GM12878 (cell line): ENCODE measurements at regions not wholly inside any gene's neighbourhood (a gene's known extent, or its start where the extent isn't known, plus 50 kb on each side); places are given as distances from the start of the nearest gene placed in this dataset.

Source experiments
- ATAC-seq: fragments of 200-7000 bp; cut with Tn5 transposase; 3 replicates; pipeline ENCODE4 v1.9.1; 2020; ENCODE audit warnings: mild to moderate bottlenecking, moderate library complexity
- BruUV-seq: library from RNA; stranded (reverse); fragments of 400-500 nt; replicated peaks from 2 replicates; lab custom pipeline; 2021; lab: Mats Ljungman, UMichigan
- CTCF ChIA-PET: fragments of 300-600 bp; sonication (Branson Sonifier 250); formaldehyde crosslinking; extraction: SDS; loops from one replicate; lab custom pipeline; 2021; ENCODE audit warnings: inconsistent platforms; lab: Yijun Ruan, JAX
- POLR2A ChIA-PET: fragments of 350-600 bp; formaldehyde crosslinking; extraction: SDS; loops from one replicate; lab custom pipeline; 2021; ENCODE audit warnings: inconsistent platforms; lab: Charles Lee
- RAD21 ChIA-PET: fragments of 300-600 bp; sonication (Branson Sonifier 250); formaldehyde crosslinking; loops from one replicate; lab custom pipeline; 2023; ENCODE audit warnings: antibody characterized with exemption; ENCODE audit not compliant: unreplicated experiment; lab: Charles Lee
- SMC1A ChIA-PET: fragments of 300-600 bp; sonication (Branson Sonifier 250); formaldehyde crosslinking; loops from one replicate; lab custom pipeline; 2023; ENCODE audit not compliant: unreplicated experiment, uncharacterized antibody; lab: Charles Lee
- DNase-seq: peaks from one replicate; pipeline ENCODE4 v3.0.0-alpha.2; 2011; ENCODE audit warnings: low read depth, low spot score
- FAIRE-seq: peaks from 3 replicates; lab custom pipeline; 2011; peaks lifted over from hg19 to GRCh38; lab: Jason Lieb, UNC
- H2AFZ ChIP-seq: 2 replicates; pipeline ENCODE4 v1.6.0; 2011; ENCODE audit warnings: low read depth, low read length, control low read depth; ENCODE audit not compliant: control insufficient read depth
- H3K27ac ChIP-seq: 2 replicates; pipeline ENCODE4 v1.5.1; 2011; ENCODE audit warnings: control low read depth; ENCODE audit not compliant: control insufficient read depth, insufficient read depth
- H3K27me3 ChIP-seq, 2 experiments: replicated peaks in 1 of 2; 2 replicates each; pipeline versions ENCODE4 v1.6.0 to v1.6.1; 2011; ENCODE audit warnings: low read length in 1 of 2; ENCODE audit not compliant: control insufficient read depth in 2 of 2, insufficient read depth in 2 of 2
- H3K36me3 ChIP-seq, 2 experiments: 2 replicates each; pipeline ENCODE4 v1.5.1; 2011; ENCODE audit warnings: low read length in 1 of 2; ENCODE audit not compliant: control insufficient read depth in 2 of 2, insufficient read depth in 2 of 2
- H3K4me1 ChIP-seq: 2 replicates; pipeline ENCODE4 v1.6.1; 2011; ENCODE audit warnings: mild to moderate bottlenecking, low read length, moderate library complexity, mixed read lengths; ENCODE audit not compliant: control insufficient read depth, insufficient read depth
- H3K4me2 ChIP-seq: 2 replicates; pipeline ENCODE4 v1.6.0; 2011; ENCODE audit warnings: control low read depth; ENCODE audit not compliant: control insufficient read depth, insufficient read depth
- H3K4me3 ChIP-seq: fragments of 200-600 bp; sonication (generic); 2 replicates; pipeline ENCODE4 v1.5.1; 2016
- H3K79me2 ChIP-seq: 2 replicates; pipeline ENCODE4 v1.6.0; 2011; ENCODE audit warnings: low read length; ENCODE audit not compliant: control insufficient read depth, insufficient read depth
- H3K9ac ChIP-seq: 2 replicates; pipeline ENCODE4 v1.8.0; 2011; ENCODE audit warnings: low read length, control low read depth, mixed read lengths; ENCODE audit not compliant: control insufficient read depth, insufficient read depth
- H3K9me3 ChIP-seq: replicated peaks from 3 replicates; pipeline ENCODE4 v1.5.1; 2011; ENCODE audit warnings: mild to moderate bottlenecking, low read length; ENCODE audit not compliant: control insufficient read depth, insufficient read depth
- H4K20me1 ChIP-seq: 2 replicates; pipeline ENCODE4 v1.6.0; 2011; ENCODE audit not compliant: control insufficient read depth, insufficient read depth
- CBFB ChIP-seq: IDR thresholded peaks from 2 replicates; pipeline ENCODE4 v1.6.1; 2016; ENCODE audit warnings: antibody characterized with exemption, low read depth
- CBX5 ChIP-seq: sonication (generic); IDR thresholded peaks from 2 replicates; pipeline ENCODE4 v1.6.1; 2016; ENCODE audit warnings: low read depth, moderate library complexity, mild to moderate bottlenecking, inconsistent platforms
- FOXM1 ChIP-seq: IDR thresholded peaks from 2 replicates; pipeline ENCODE4 v1.6.1; 2012; ENCODE audit warnings: low read depth, mild to moderate bottlenecking, inconsistent platforms, low read length, moderate library complexity
- HDAC6 ChIP-seq: fragments of 200-600 bp; sonication (generic); IDR thresholded peaks from one replicate; pipeline ENCODE4 v1.8.0; 2017; ENCODE audit warnings: antibody characterized with exemption; ENCODE audit not compliant: unreplicated experiment
- MYB ChIP-seq: fragments of 150-350 bp; IDR thresholded peaks from 2 replicates; pipeline ENCODE4 v1.6.1; 2014; ENCODE audit warnings: mild to moderate bottlenecking, low read depth, low read length, borderline replicate concordance
- PAX5 ChIP-seq: IDR thresholded peaks from 2 replicates; pipeline ENCODE4 v1.6.1; 2011; ENCODE audit warnings: low read depth, low read length, borderline replicate concordance
- POLR2AphosphoS5 ChIP-seq: IDR thresholded peaks from 2 replicates; pipeline ENCODE4 v1.6.1; 2011; ENCODE audit warnings: mild to moderate bottlenecking, low read length, inconsistent platforms
- SUZ12 ChIP-seq: fragments of 200-600 bp; sonication (generic); IDR thresholded peaks from one replicate; pipeline ENCODE4 v1.6.1; 2018; ENCODE audit warnings: antibody characterized with exemption, mild to moderate bottlenecking; ENCODE audit not compliant: unreplicated experiment
- ZSCAN29 ChIP-seq: fragments of 450-650 bp; IDR thresholded peaks from 2 replicates; pipeline ENCODE4 v1.6.1; 2017; ENCODE audit warnings: mild to moderate bottlenecking, moderate library complexity
- ZZZ3 ChIP-seq: IDR thresholded peaks from 2 replicates; pipeline ENCODE4 v1.6.1; 2011; ENCODE audit warnings: low read depth; ENCODE audit not compliant: control insufficient read depth, insufficient read length
- WGBS: methylation state at CpG from one replicate; pipeline ENCODE4 v1.1.6; 2016; ENCODE audit warnings: low lambda C conversion rate; ENCODE audit not compliant: insufficient replicate concordance, insufficient coverage; ENCODE audit errors: missing lambda C conversion rate; 5-methylcytosine and 5-hydroxymethylcytosine counted together
- in situ Hi-C: fragments of 300-500 bp; cut with MboI; formaldehyde crosslinking; loops from 9 replicates; pipeline ENCODE4 v1.14.3; 2018; ENCODE audit warnings: mixed read lengths
- intact Hi-C: fragments of 100-400 bp; cut with micrococcal nuclease; formaldehyde crosslinking; loops from one replicate; pipeline ENCODE4 v1.14.2; 2022; ENCODE audit not compliant: unreplicated experiment
- TF ChIP-seq, protein P1 (sequence below): IDR thresholded peaks from 2 replicates; pipeline ENCODE4 v1.6.1; 2012; ENCODE audit warnings: low read length, inconsistent platforms
- TF ChIP-seq, protein P2 (sequence below): fragments of 450-650 bp; IDR thresholded peaks from 2 replicates; pipeline ENCODE4 v1.6.1; 2017; ENCODE audit warnings: borderline replicate concordance
- TF ChIP-seq, protein P3 (sequence below): IDR thresholded peaks from 2 replicates; pipeline ENCODE4 v1.6.1; 2011; ENCODE audit warnings: low read depth, low read length, improper control_type of control experiment, borderline replicate concordance
- TF ChIP-seq, protein P4 (sequence below): fragments of 450-650 bp; IDR thresholded peaks from 2 replicates; pipeline ENCODE4 v1.6.1; 2014; ENCODE audit warnings: mild to moderate bottlenecking

DNA sequence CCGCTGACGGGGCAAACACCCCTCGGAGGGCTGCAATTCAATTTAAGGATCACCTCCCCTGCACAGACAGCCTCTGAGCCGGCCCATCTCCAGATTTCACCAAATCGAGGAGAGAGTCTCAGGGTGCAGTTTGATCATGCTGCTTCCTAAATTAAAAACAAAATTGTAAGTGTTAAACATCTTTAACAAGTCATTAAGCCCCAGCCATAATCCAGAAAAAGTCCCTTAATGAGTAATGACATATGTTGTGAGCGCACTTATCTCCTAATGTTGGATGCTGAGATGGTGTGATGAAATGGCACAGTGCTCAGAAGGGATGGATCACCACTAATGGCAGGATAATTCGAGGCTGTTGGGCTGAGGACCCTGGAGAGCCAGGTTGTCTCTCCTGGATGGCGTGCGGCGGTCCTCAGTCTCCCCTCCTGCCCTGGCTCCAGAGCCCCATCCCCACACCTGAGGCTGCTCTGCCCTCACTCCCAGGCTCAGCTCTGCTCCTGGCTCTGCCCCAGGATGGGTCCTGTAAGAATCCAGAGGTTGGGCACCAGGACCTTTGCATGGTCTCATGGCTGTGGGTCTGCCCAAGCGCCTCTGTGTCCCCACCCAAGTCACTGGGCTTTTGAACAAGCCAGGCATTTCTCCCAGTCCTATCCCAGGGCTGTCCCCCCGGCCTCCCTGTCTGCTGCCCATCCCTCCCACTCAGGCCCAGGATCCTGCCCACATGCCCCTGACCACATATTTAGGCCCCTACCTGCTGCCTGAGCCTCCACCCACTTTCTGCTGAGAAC is 224.4 kb upstream of the POU3F1 start:
- in situ Hi-C loops, result no loop called here
- Histone ChIP-seq H3K36me3 (no peaks in the 10 kb centered on the region), H3K9ac (no peak overlapping the region), H3K27me3 (no peaks in the 10 kb centered on the region; a peak in 1 of 4 replicates), H3K27ac (no peak overlapping the region), H2AFZ (no peak overlapping the region), H3K4me2 (no peak overlapping the region), H3K9me3 (no peaks in the 10 kb centered on the region), H3K79me2 (no peaks in the 10 kb centered on the region), H4K20me1 (no peaks in the 10 kb centered on the region), H3K4me1 (no peaks in the 10 kb centered on the region), H3K4me3 (no peak overlapping the region)
- SMC1A ChIA-PET, result no interaction called here
- DNase-seq (no peak), FAIRE-seq (no peak), ATAC-seq (no peak)
- TF ChIP-seq MYB (no peak), CBFB (no peak), HDAC6 (no peak), PAX5 (no peak), ZSCAN29 (no peak), POLR2AphosphoS5 (no peak), CBX5 (no peak), SUZ12 (no peak), ZZZ3 (no peak), FOXM1 (no peak)
- TF ChIP-seq, protein P1, sequence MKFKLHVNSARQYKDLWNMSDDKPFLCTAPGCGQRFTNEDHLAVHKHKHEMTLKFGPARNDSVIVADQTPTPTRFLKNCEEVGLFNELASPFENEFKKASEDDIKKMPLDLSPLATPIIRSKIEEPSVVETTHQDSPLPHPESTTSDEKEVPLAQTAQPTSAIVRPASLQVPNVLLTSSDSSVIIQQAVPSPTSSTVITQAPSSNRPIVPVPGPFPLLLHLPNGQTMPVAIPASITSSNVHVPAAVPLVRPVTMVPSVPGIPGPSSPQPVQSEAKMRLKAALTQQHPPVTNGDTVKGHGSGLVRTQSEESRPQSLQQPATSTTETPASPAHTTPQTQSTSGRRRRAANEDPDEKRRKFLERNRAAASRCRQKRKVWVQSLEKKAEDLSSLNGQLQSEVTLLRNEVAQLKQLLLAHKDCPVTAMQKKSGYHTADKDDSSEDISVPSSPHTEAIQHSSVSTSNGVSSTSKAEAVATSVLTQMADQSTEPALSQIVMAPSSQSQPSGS, result no peak
- TF ChIP-seq, protein P2, sequence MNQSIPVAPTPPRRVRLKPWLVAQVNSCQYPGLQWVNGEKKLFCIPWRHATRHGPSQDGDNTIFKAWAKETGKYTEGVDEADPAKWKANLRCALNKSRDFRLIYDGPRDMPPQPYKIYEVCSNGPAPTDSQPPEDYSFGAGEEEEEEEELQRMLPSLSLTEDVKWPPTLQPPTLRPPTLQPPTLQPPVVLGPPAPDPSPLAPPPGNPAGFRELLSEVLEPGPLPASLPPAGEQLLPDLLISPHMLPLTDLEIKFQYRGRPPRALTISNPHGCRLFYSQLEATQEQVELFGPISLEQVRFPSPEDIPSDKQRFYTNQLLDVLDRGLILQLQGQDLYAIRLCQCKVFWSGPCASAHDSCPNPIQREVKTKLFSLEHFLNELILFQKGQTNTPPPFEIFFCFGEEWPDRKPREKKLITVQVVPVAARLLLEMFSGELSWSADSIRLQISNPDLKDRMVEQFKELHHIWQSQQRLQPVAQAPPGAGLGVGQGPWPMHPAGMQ, result no peak
- TF ChIP-seq, protein P3, sequence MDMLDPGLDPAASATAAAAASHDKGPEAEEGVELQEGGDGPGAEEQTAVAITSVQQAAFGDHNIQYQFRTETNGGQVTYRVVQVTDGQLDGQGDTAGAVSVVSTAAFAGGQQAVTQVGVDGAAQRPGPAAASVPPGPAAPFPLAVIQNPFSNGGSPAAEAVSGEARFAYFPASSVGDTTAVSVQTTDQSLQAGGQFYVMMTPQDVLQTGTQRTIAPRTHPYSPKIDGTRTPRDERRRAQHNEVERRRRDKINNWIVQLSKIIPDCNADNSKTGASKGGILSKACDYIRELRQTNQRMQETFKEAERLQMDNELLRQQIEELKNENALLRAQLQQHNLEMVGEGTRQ, result no peak
- TF ChIP-seq, protein P4, sequence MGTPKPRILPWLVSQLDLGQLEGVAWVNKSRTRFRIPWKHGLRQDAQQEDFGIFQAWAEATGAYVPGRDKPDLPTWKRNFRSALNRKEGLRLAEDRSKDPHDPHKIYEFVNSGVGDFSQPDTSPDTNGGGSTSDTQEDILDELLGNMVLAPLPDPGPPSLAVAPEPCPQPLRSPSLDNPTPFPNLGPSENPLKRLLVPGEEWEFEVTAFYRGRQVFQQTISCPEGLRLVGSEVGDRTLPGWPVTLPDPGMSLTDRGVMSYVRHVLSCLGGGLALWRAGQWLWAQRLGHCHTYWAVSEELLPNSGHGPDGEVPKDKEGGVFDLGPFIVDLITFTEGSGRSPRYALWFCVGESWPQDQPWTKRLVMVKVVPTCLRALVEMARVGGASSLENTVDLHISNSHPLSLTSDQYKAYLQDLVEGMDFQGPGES, result no peak
- RAD21 ChIA-PET, result no interaction called here
- no TSS peak for BruUV-seq
- WGBS, result 27% methylated on average over 12 of the region's 12 CpGs
- intact Hi-C loops, result no loop called here
- POLR2A ChIA-PET, result interaction anchor here (0.6 kb wide), 2 partner anchors 218 to 301 kb away, joined by 3 to 4 read pairs; no protein-coding TSS in a partner anchor
- CTCF ChIA-PET, result no interaction called here
